K562 (cell line): ENCODE measurements at regions not wholly inside any gene's neighbourhood (a gene's known extent, or its start where the extent isn't known, plus 50 kb on each side); places are given as distances from the start of the nearest gene placed in this dataset.

Experiments used
- ATAC-seq: fragments of 200-7000 bp; cut with Tn5 transposase; 3 replicates; pipeline ENCODE4 v1.9.1; 2020; ENCODE audit warnings: moderate library complexity
- BruUV-seq: library from RNA; stranded (reverse); fragments of 400-500 nt; replicated peaks from 2 replicates; lab custom pipeline; 2021; lab: Mats Ljungman, UMichigan
- CTCF ChIA-PET: fragments of 300-600 bp; formaldehyde crosslinking; extraction: SDS; loops from one replicate; lab custom pipeline; 2021; ENCODE audit warnings: low intra/inter-chr PET ratio; lab: Yijun Ruan, JAX
- POLR2A ChIA-PET: fragments of 300-600, 350-650 bp; sonication (Branson Sonifier 250); formaldehyde crosslinking; extraction: SDS; loops from one replicate; lab custom pipeline; 2021; ENCODE audit warnings: antibody characterized with exemption, inconsistent platforms; lab: Yijun Ruan, JAX
- DNase-seq, 4 experiments: peaks; one replicate each; pipeline versions ENCODE4 v3.0.0 to v3.0.0-alpha.2; 2011 to 2018; ENCODE audit warnings: low spot score in 3 of 4, mixed read lengths in 3 of 4; ENCODE audit errors: extremely low read depth in 1 of 4
- FAIRE-seq: peaks from 2 replicates; lab custom pipeline; 2011; peaks lifted over from hg19 to GRCh38; lab: Jason Lieb, UNC
- H2AFZ ChIP-seq: 2 replicates; pipeline ENCODE4 v1.6.0; 2011; ENCODE audit warnings: low read depth, low read length, control low read depth, inconsistent platforms
- H3K27ac ChIP-seq: fragments of 200-600 bp; 3 replicates; pipeline ENCODE4 v1.8.0; 2011; ENCODE audit warnings: low read depth, mild to moderate bottlenecking, control low read depth, inconsistent platforms, low read length, moderate library complexity, mixed read lengths; ENCODE audit errors: extremely low read depth
- H3K27me3 ChIP-seq, 2 experiments: fragments of 300-600 bp in 1 of 2; 2 replicates in 1 of 2; 3 replicates in 1 of 2; pipeline versions ENCODE4 v1.6.0 to v1.8.0; 2011; ENCODE audit warnings: inconsistent platforms in 2 of 2, low read length in 2 of 2, mild to moderate bottlenecking in 1 of 2, mixed read lengths in 1 of 2, moderate library complexity in 1 of 2; ENCODE audit not compliant: control insufficient read depth in 2 of 2, insufficient read depth in 2 of 2
- H3K36me3 ChIP-seq: fragments of 300-600 bp; 3 replicates; pipeline ENCODE4 v1.8.0; 2011; ENCODE audit warnings: mild to moderate bottlenecking, low read length, inconsistent platforms; ENCODE audit not compliant: control insufficient read depth, insufficient read depth
- H3K4me1 ChIP-seq, 2 experiments: fragments of 200-600 bp in 1 of 2; replicated peaks in 1 of 2; 2 replicates in 1 of 2; 3 replicates in 1 of 2; pipeline versions ENCODE4 v1.5.1 to v1.8.0; 2011; ENCODE audit warnings: inconsistent platforms in 2 of 2, low read length in 2 of 2, mild to moderate bottlenecking in 1 of 2, mixed read lengths in 1 of 2, moderate library complexity in 1 of 2; ENCODE audit not compliant: control insufficient read depth in 2 of 2, insufficient read depth in 2 of 2
- H3K4me2 ChIP-seq: 2 replicates; pipeline ENCODE4 v1.6.1; 2011; ENCODE audit warnings: low read length, control low read depth, inconsistent platforms, mixed read lengths; ENCODE audit not compliant: insufficient read depth
- H3K4me3 ChIP-seq: fragments of 200-600 bp; sonication (generic), shearing (Covaris generic); 2 replicates; pipeline ENCODE4 v1.5.1; 2016; ENCODE audit warnings: control low read depth, inconsistent platforms
- H3K79me2 ChIP-seq: fragments of 200-600 bp; 3 replicates; pipeline ENCODE4 v1.8.0; 2011; ENCODE audit warnings: low read length, inconsistent platforms; ENCODE audit not compliant: control insufficient read depth, insufficient read depth
- H3K9ac ChIP-seq, 2 experiments: 2 replicates each; pipeline versions ENCODE4 v1.6.0 to v1.6.1; 2011; ENCODE audit warnings: low read depth in 2 of 2, low read length in 2 of 2, control low read depth in 1 of 2, inconsistent platforms in 1 of 2, mild to moderate bottlenecking in 1 of 2, mixed read lengths in 1 of 2; ENCODE audit not compliant: insufficient read depth in 1 of 2
- H3K9me1 ChIP-seq: one replicate; pipeline ENCODE4 v1.6.0; 2011; ENCODE audit warnings: inconsistent platforms, mild to moderate bottlenecking, low read length, moderate library complexity; ENCODE audit not compliant: control insufficient read depth, insufficient read depth
- H3K9me3 ChIP-seq: replicated peaks from 2 replicates; pipeline ENCODE4 v1.5.1; 2011; ENCODE audit warnings: low read depth, low read length, inconsistent platforms; ENCODE audit not compliant: control insufficient read depth, insufficient read depth
- H4K20me1 ChIP-seq: replicated peaks from 2 replicates; pipeline ENCODE4 v1.6.1; 2011; ENCODE audit warnings: low read length, inconsistent platforms, mixed read lengths; ENCODE audit not compliant: control insufficient read depth, insufficient read depth
- FIP1L1 ChIP-seq: fragments of 200-400 bp; formaldehyde crosslinking; IDR thresholded peaks from 2 replicates; pipeline ENCODE4 v1.6.1; 2018; ENCODE audit warnings: mild to moderate bottlenecking, low read depth, low read length; ENCODE audit not compliant: poor library complexity, severe bottlenecking
- GATA2 ChIP-seq: sonication (generic); formaldehyde crosslinking; IDR thresholded peaks from 2 replicates; pipeline ENCODE4 v1.4.0; 2020; ENCODE audit warnings: mild to moderate bottlenecking, missing genetic modification reagents
- HMBOX1 ChIP-seq: sonication (generic); IDR thresholded peaks from 2 replicates; pipeline ENCODE4 v1.6.1; 2016
- IRF2 ChIP-seq: sonication (generic); formaldehyde crosslinking; IDR thresholded peaks from 2 replicates; pipeline ENCODE4 v1.8.1; 2022; ENCODE audit warnings: mild to moderate bottlenecking, missing genetic modification reagents
- KLF16 ChIP-seq: IDR thresholded peaks from 2 replicates; pipeline ENCODE4 v1.6.1; 2016; ENCODE audit warnings: antibody characterized with exemption
- MTA3 ChIP-seq: fragments of 450-650 bp; formaldehyde crosslinking; IDR thresholded peaks from 2 replicates; pipeline ENCODE4 v1.6.1; 2017; ENCODE audit warnings: mild to moderate bottlenecking, borderline replicate concordance
- RCOR1 ChIP-seq, 2 experiments: IDR thresholded peaks; 2 replicates each; pipeline ENCODE4 v1.6.1; 2012; ENCODE audit warnings: low read depth in 2 of 2, low read length in 2 of 2, borderline replicate concordance in 1 of 2, improper control_type of control experiment in 1 of 2
- REST ChIP-seq, 2 experiments: fragments of 450-650 bp; formaldehyde crosslinking in 1 of 2; IDR thresholded peaks; 2 replicates each; pipeline versions ENCODE4 v1.4.0 to v1.6.1; 2014 to 2020; ENCODE audit warnings: mild to moderate bottlenecking in 2 of 2, borderline replicate concordance in 1 of 2, low read depth in 1 of 2
- YBX1 ChIP-seq: fragments of 450-650 bp; IDR thresholded peaks from 2 replicates; pipeline ENCODE4 v1.7.1; 2016; ENCODE audit warnings: mild to moderate bottlenecking
- ZC3H11A ChIP-seq: IDR thresholded peaks from 2 replicates; pipeline ENCODE4 v1.6.1; 2012; ENCODE audit warnings: low read depth, low read length, improper control_type of control experiment
- ZNF583 ChIP-seq: fragments of 250-450 bp; sonication (Bioruptor Pico); IDR thresholded peaks from 2 replicates; pipeline ENCODE4 v1.4.0; 2020
- ZNF584 ChIP-seq: fragments of 200-800 bp; sonication (Bioruptor generic); IDR thresholded peaks from 2 replicates; pipeline ENCODE4 v1.6.1; 2016; ENCODE audit warnings: low read depth, mild to moderate bottlenecking, missing genetic modification characterization, missing compliant biosample characterization
- WGBS: fragments of 100-300 bp; shearing (Covaris generic); methylation state at CpG from one replicate; pipeline ENCODE4 v1.1.6; 2016; ENCODE audit warnings: low coverage, mixed read lengths; ENCODE audit not compliant: insufficient coverage; ENCODE audit errors: missing lambda C conversion rate; 5-methylcytosine and 5-hydroxymethylcytosine counted together
- in situ Hi-C: fragments of 300-500 bp; cut with MboI; formaldehyde crosslinking; loops from 4 replicates; pipeline ENCODE4 v1.15.0; 2018; ENCODE audit warnings: inconsistent platforms, mixed read lengths
- intact Hi-C: fragments of 100-400 bp; cut with micrococcal nuclease; formaldehyde crosslinking; loops from 2 replicates; pipeline ENCODE4 v1.14.2; 2022

- H3K9me3 ChIP-seq = no peaks in the 10 kb centered on the region
- H3K27ac ChIP-seq = peak overlapping the region; percentile 96
- H3K36me3 ChIP-seq = no peaks in the 10 kb centered on the region
- H3K79me2 ChIP-seq = peaks cover 13% of the 10 kb centered on the region; the same call in 1 of the 3 replicates
- ChIA-PET CTCF (no interaction called here), POLR2A (interaction anchor here (1.0 to 3.9 kb wide), 3 partner anchors 14 to 336 kb away, joined by 3 to 13 read pairs (median 4); no protein-coding TSS in a partner anchor)
- no peaks in the 10 kb centered on the region for H3K27me3 ChIP-seq
- H3K9ac ChIP-seq = peak overlapping the region; percentile 33 to 72; a peak in 3 of 4 replicates
- no peaks in the 10 kb centered on the region for H4K20me1 ChIP-seq
- FAIRE-seq (peak; percentile 71), DNase-seq (peak in 2 of 4 experiments; percentile 80 to 93), ATAC-seq (peak; percentile 60)
- WGBS = 1% methylated on average over 4 of the region's 4 CpGs
- H3K4me3 ChIP-seq = 0 out of 2 replicates have a peak overlapping the region, but pooled peaks have one; percentile 7
- peak overlapping the region; percentile 78 for H3K4me2 ChIP-seq
- intact Hi-C loops = loop anchor here (10.0 kb wide), 1 partner anchor 1145 kb away; the partner anchor contains the start of gene EPM2A
- H3K4me1 ChIP-seq = peaks cover 41 to 92% of the 10 kb centered on the region in 2 experiments
- no TSS peak for BruUV-seq
- in situ Hi-C loops = loop anchor here (25.0 kb wide), 1 partner anchor 333 kb away; the partner anchor contains the start of gene STXBP5
- no peaks in the 10 kb centered on the region for H3K9me1 ChIP-seq
- H2AFZ ChIP-seq = peak overlapping the region; percentile 71; the same call in 1 of the 2 replicates
- TF ChIP-seq YBX1 (no peak), GATA2 (0 out of 2 replicates have a peak, but pooled peaks have one; percentile 26), REST (IDR thresholded peaks at IDR 0.05; ENCODE audit: borderline replicate concordance) (peak; percentile 27; the same call in 1 of the 2 replicates), REST (CRISPR knock-in tag; IDR thresholded peaks at IDR 0.05; ENCODE audit: low read depth) (no peak), HMBOX1 (peak; percentile 83), RCOR1 (IDR thresholded peaks at IDR 0.05; ENCODE audit: borderline replicate concordance in 1 of 2, low read depth in 2 of 2, low read length in 2 of 2) (peak in 1 of 2 experiments; percentile 56; a peak in 2 of 4 replicates), FIP1L1 (no peak), ZNF583 (CRISPR knock-in tag) (0 out of 2 replicates have a peak, but pooled peaks have one; percentile 49), ZNF584 (peak; percentile 73; the same call in 1 of the 2 replicates), MTA3 (peak; percentile 85), IRF2 (no peak), KLF16 (peak; percentile 11; the same call in 1 of the 2 replicates), ZC3H11A (no peak)
Measured at GRCh38 chr6:146879406-146880117, 280.8 kb downstream of the ADGB start.
